VCaP (cell line): ENCODE measurements at regions not wholly inside any gene's neighbourhood (a gene's known extent, or its start where the extent isn't known, plus 50 kb on each side); places are given as distances from the start of the nearest gene placed in this dataset.

Experiments used
- H3K27ac ChIP-seq: fragments of 450-650 bp; 2 replicates; pipeline ENCODE4 v1.5.1; 2017
- TF ChIP-seq, protein P1 (sequence below): fragments of 450-650 bp; conservative IDR thresholded peaks from 2 replicates; pipeline ENCODE4 v1.5.1; 2017; ENCODE audit warnings: mild to moderate bottlenecking, moderate library complexity

- TF ChIP-seq, protein P1, sequence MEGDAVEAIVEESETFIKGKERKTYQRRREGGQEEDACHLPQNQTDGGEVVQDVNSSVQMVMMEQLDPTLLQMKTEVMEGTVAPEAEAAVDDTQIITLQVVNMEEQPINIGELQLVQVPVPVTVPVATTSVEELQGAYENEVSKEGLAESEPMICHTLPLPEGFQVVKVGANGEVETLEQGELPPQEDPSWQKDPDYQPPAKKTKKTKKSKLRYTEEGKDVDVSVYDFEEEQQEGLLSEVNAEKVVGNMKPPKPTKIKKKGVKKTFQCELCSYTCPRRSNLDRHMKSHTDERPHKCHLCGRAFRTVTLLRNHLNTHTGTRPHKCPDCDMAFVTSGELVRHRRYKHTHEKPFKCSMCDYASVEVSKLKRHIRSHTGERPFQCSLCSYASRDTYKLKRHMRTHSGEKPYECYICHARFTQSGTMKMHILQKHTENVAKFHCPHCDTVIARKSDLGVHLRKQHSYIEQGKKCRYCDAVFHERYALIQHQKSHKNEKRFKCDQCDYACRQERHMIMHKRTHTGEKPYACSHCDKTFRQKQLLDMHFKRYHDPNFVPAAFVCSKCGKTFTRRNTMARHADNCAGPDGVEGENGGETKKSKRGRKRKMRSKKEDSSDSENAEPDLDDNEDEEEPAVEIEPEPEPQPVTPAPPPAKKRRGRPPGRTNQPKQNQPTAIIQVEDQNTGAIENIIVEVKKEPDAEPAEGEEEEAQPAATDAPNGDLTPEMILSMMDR: no peak
- no peak overlapping the region for H3K27ac ChIP-seq
These were observed 156.9 kb upstream of the SOX11 start for GRCh38 chr2:5535301-5535700.

DNA sequence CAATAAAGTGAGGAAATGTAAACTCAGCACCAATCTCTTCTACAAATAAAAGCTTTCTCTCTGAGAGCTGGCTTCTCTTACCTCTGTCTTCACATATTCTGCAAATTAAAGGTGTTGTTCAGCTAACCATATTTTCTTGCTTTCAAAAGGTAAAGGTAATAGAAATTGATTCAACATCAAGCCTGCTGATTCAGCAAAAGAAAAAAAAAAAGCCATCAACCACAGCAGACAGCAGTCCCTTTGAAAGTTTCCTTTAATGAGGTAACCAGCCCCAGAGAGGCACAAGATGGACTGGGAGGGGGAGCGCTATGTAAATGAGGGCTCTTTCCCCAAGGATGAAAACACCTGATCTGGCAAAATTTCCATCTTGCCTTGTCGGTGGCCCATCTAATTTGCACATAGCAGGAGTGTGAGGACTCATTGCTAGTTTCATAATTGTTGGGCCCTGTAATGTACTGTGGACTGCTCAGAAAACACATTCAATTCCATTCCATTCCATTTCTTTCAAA lies 154.9 kb upstream of the SOX11 start:
- TF ChIP-seq, protein P1: no peak
- no peak overlapping the region for H3K27ac ChIP-seq

DNA sequence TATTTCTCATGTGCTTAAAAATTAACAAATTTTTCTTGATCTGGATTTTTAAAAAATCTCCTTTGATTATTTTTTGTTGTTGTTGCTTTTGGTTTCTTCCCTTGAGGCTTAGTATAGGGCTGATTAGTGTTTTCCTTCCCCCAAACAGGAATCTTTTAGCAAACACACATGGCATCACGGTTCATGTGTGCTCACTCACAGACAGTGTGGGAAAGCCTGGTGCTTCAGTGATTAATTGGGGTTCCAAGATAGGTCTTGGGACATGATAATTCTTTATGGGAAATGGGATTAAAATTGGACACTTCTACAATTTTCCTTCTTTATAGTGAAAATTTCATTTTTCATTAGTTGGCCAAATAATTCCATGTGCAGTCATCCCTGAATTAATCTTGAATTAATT lies 153.9 kb upstream of the SOX11 start:
- H3K27ac ChIP-seq: no peak overlapping the region

GRCh38 chr2:5538772-5539171 lies 153.4 kb upstream of the SOX11 start:
- no peak overlapping the region for H3K27ac ChIP-seq
- TF ChIP-seq, protein P1: no peak

More for the DNA sequence above, 153.9 kb upstream of the SOX11 start:
- TF ChIP-seq, protein P1: no peak

DNA sequence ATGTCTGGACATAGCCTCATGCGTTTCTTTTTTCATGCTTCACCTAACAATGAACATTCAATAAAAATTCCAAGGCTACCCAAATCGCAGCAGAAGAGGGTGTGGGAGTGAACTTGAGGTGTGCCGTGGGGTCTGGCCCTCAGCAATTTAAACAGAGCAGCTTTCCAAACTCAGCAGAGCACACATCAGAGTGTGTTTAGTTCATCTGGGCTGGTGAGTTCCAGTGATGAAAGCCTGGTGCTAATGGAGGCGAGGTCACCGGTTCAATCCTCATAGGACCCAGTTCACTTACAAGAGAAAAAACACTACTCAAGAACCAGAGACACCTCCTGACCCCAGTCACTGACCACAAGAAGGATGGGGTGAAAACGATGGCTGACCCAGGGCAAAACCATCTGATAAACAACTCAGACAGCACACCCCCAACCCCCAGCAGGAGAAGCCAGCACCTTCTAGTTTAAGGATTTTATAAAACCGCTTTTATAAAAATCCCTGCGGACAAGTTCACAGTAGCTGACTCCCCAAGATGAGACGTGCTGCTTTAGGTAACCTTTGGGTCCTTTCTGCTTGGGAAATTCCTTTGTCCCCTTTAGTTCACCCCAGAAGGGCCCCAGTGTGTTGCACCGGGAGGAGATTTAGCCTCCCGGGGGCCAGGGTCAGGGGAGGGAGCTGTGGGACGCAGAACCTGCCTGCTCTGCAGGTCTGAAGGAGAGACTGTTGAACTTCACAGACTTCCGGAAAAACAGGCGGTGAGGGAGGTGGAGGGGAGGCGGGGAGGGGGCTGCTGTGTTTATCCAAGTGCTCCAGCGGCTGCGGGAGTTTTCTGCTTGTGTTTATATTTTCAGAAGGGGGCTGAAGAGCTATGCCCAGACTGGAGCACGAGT lies 152.7 kb upstream of the SOX11 start:
- TF ChIP-seq, protein P1: no peak
- no peak overlapping the region for H3K27ac ChIP-seq

- TF ChIP-seq, protein P1: no peak
- H3K27ac ChIP-seq: peak overlapping the region; percentile 31; the same call in 1 of the 2 replicates
These were observed 151.3 kb upstream of the SOX11 start for GRCh38 chr2:5540856-5541255.

DNA sequence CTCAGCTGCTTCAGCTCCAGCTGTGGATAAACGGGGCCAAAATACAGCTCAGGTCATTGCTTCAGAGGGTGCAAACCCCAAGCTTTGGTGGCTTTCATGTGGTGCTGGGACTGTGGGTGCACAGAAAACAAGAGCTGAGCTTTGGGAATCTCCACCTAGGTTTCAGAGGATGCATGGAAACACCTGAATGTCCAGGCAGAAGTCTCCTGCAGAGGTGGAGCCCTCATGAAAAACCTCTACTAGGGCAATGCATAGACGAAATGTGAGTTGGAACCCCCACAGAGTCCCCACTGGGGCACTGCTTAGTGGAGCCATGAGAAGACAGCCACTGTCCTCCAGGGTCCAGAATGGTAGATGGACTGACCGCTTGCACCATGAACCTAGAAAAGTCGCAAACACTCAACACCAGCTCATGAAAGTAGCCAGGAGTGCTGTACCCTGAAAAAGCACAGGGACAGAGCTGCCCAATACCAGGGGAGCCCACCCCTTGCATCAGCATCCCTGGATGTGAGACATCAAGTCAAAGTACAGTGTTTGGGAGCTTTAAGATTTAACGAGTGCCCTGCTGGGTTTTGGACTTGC lies 147.9 kb upstream of the SOX11 start:
- TF ChIP-seq, protein P1: no peak
- H3K27ac ChIP-seq: no peak overlapping the region
